Prostate gland (tissue), 2 donors: ENCODE measurements at regions not wholly inside any gene's neighbourhood (a gene's known extent, or its start where the extent isn't known, plus 50 kb on each side); places are given as distances from the start of the nearest gene placed in this dataset.

Experiments used
- CTCF ChIP-seq, 4 experiments: fragments of 200-600 bp in 2 of 4; fragments of 450-650 bp in 2 of 4; sonication (generic) in 2 of 4; IDR thresholded peaks; 1 replicate in 3 of 4; 2 replicates in 1 of 4; pipeline ENCODE4 v1.5.1; 2016 to 2019; ENCODE audit warnings: antibody characterized with exemption in 4 of 4, mild to moderate bottlenecking in 2 of 4, moderate library complexity in 2 of 4
- POLR2A ChIP-seq: fragments of 450-650 bp; IDR thresholded peaks from one replicate; pipeline ENCODE4 v1.6.1; 2016; ENCODE audit warnings: antibody characterized with exemption, mild to moderate bottlenecking
- POLR2AphosphoS5 ChIP-seq: sonication (generic); formaldehyde crosslinking; IDR thresholded peaks from one replicate; pipeline ENCODE4 v1.6.1; 2017; ENCODE audit warnings: antibody characterized with exemption

DNA sequence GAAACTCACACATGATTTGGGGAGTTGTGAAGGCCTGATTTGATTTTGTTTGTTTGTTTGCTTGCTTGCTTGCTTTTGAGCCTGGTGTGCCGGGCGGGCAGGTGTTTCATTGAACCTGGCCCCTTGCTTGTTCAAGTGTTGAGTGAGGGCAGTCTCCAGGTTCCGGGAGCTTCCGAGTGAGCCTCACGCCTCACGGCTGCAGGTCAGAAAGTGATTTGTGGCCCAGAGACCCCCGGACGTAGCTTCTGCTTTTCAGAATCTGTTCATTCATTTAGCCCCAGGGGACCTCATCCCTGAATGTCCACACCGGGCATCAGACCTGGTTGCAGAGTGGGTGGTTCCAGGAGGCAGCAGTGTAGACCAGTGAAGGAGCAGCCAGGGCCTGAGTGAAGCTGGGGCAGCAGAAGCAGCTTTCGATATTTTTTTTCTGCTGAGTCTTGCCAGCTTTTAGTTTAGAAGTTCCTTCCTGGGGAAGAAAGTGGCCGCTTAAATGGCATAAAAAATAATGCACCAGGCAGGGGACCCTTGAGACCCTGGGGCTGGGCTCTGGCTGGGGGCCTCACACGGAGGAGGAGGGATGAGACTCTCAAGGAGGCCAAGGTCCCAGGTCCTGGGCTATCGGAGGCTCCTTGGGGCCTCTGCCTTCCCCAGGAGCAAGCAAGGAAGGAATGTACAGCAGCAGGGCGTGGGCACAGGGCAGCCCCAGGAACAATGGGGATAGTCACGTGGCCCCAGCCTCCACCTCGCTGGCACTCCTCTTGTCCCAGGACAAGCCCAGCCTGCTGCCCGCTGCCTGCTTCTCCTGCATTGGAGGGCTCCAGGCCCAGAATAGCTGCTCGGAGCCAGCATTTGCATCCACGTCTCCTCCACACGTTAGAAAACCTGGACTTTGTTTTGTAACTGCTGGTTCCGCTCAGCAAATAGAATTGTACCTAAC lies 89.2 kb upstream of the BHLHE23 start:
- no peak for TF ChIP-seq CTCF (IDR thresholded peaks at IDR 0.05)
- no peak for TF ChIP-seq POLR2A
- TF ChIP-seq POLR2AphosphoS5, result no peak
